ENCODE measurements at regions not wholly inside any gene's neighbourhood (a gene's known extent, or its start where the extent isn't known, plus 50 kb on each side); places are given as distances from the start of the nearest gene placed in this dataset.

GRCh38 chr5:100641833-100642232 is 106.7 kb downstream of the FAM174A start:
- POLR2A ChIA-PET: no interaction called here
- no peak for DNase-seq (ENCODE audit: low read depth, low spot score)
- CTCF ChIA-PET: no interaction called here
- no peak for TF ChIP-seq CTCF (IDR thresholded peaks at IDR 0.05; ENCODE audit: insufficient read depth, low read length, missing control alignments)
- H3K4me3 ChIP-seq (ENCODE audit: low read depth, low read length): no peak overlapping the region

GRCh38 chr5:100643473-100643872 is 108.3 kb downstream of the FAM174A start:
- ChIA-PET CTCF (no interaction called here), POLR2A (no interaction called here)
- no peak for TF ChIP-seq CTCF (IDR thresholded peaks at IDR 0.05; ENCODE audit: insufficient read depth, low read length, missing control alignments)
- H3K4me3 ChIP-seq (ENCODE audit: low read depth, low read length): no peak overlapping the region
- DNase-seq (ENCODE audit: low read depth, low spot score): no peak

GRCh38 chr5:100644185-100644584 is 109.0 kb downstream of the FAM174A start:
- no peak for DNase-seq (ENCODE audit: low read depth, low spot score)
- TF ChIP-seq CTCF (IDR thresholded peaks at IDR 0.05; ENCODE audit: insufficient read depth, low read length, missing control alignments): no peak
- ChIA-PET CTCF (no interaction called here), POLR2A (no interaction called here)
- no peak overlapping the region for H3K4me3 ChIP-seq (ENCODE audit: low read depth, low read length)

GRCh38 chr5:100644776-100645175 is 109.6 kb downstream of the FAM174A start:
- no peak for TF ChIP-seq CTCF (IDR thresholded peaks at IDR 0.05; ENCODE audit: insufficient read depth, low read length, missing control alignments)
- DNase-seq (ENCODE audit: low read depth, low spot score): no peak
- H3K4me3 ChIP-seq (ENCODE audit: low read depth, low read length): no peak overlapping the region
- POLR2A ChIA-PET: no interaction called here
- CTCF ChIA-PET: no interaction called here

- no peak for TF ChIP-seq CTCF (IDR thresholded peaks at IDR 0.05; ENCODE audit: insufficient read depth, low read length, missing control alignments)
- DNase-seq (ENCODE audit: low read depth, low spot score): no peak
- no peak overlapping the region for H3K4me3 ChIP-seq (ENCODE audit: low read depth, low read length)
- ChIA-PET POLR2A (no interaction called here), CTCF (no interaction called here)
Observed at GRCh38 chr5:100646011-100646410, 110.8 kb downstream of the FAM174A start.

- DNase-seq (ENCODE audit: low read depth, low spot score): no peak
- no peak for TF ChIP-seq CTCF (IDR thresholded peaks at IDR 0.05; ENCODE audit: insufficient read depth, low read length, missing control alignments)
- POLR2A ChIA-PET: no interaction called here
- CTCF ChIA-PET: no interaction called here
- no peak overlapping the region for H3K4me3 ChIP-seq (ENCODE audit: low read depth, low read length)
Observed at GRCh38 chr5:100646691-100647090, 111.5 kb downstream of the FAM174A start.
